ENCODE measurements at regions not wholly inside any gene's neighbourhood (a gene's known extent, or its start where the extent isn't known, plus 50 kb on each side); places are given as distances from the start of the nearest gene placed in this dataset.

- Histone ChIP-seq H3K27me3 (no peaks in the 10 kb centered on the region), H3K4me1 (no peaks in the 10 kb centered on the region), H3K27ac (no peak overlapping the region), H3K9me3 (no peaks in the 10 kb centered on the region), H3K4me3 (no peak overlapping the region), H3K36me3 (no peaks in the 10 kb centered on the region)
- DNase-seq = no peak
- 63% methylated on average over 1 of the region's 1 CpG; no CpG with 5 or more reads in 1 of the 2 donors for WGBS, 2 donors (ENCODE audit: low coverage in 1 of 2)
- no peak for TF ChIP-seq POLR2A (IDR thresholded peaks at IDR 0.05)
- TF ChIP-seq EP300 (IDR thresholded peaks at IDR 0.05; ENCODE audit: low read depth) = no peak
- TF ChIP-seq POLR2AphosphoS5 (IDR thresholded peaks at IDR 0.05) = no peak
- TF ChIP-seq CTCF (IDR thresholded peaks at IDR 0.05) = no peak
- in situ Hi-C loops (cut with MboI; ENCODE audit: low pct_ligation_motif_present in 1 of 4, low pct_unique_long_range_greater_than_20kb in 1 of 4, low sequenced_read_pairs in 3 of 4) = no loop called here
- intact Hi-C loops (cut with DNase I; ENCODE audit: low total_unique reads) = no loop called here
Measured at GRCh38 chrX:25701876-25702275, 436.3 kb upstream of the MAGEB18 start.

- DNase-seq = no peak
- Histone ChIP-seq H3K9me3 (no peaks in the 10 kb centered on the region), H3K4me1 (no peaks in the 10 kb centered on the region), H3K4me3 (no peak overlapping the region), H3K27me3 (no peaks in the 10 kb centered on the region), H3K27ac (no peak overlapping the region), H3K36me3 (no peaks in the 10 kb centered on the region)
- TF ChIP-seq POLR2A (IDR thresholded peaks at IDR 0.05) = no peak
- TF ChIP-seq CTCF (IDR thresholded peaks at IDR 0.05) = no peak
- no peak for TF ChIP-seq POLR2AphosphoS5 (IDR thresholded peaks at IDR 0.05)
- no peak for TF ChIP-seq EP300 (IDR thresholded peaks at IDR 0.05; ENCODE audit: low read depth)
- in situ Hi-C loops (cut with MboI; ENCODE audit: low pct_ligation_motif_present in 1 of 4, low pct_unique_long_range_greater_than_20kb in 1 of 4, low sequenced_read_pairs in 3 of 4) = no loop called here
- intact Hi-C loops (cut with DNase I; ENCODE audit: low total_unique reads) = no loop called here
- 40 to 58% methylated on average over 1 to 2 of the region's 2 CpGs for WGBS, 2 donors (ENCODE audit: low coverage in 1 of 2)
Measured at GRCh38 chrX:25717122-25717521, 421.0 kb upstream of the MAGEB18 start.

- WGBS, 2 donors (ENCODE audit: low coverage in 1 of 2) = 4% methylated on average over 2 of the region's 2 CpGs; no CpG with 5 or more reads in 1 of the 2 donors
- H3K4me3 ChIP-seq = no peak overlapping the region
- H3K27ac ChIP-seq = no peak overlapping the region
- intact Hi-C loops (cut with DNase I; ENCODE audit: low total_unique reads) (no loop called here), in situ Hi-C loops (cut with MboI; ENCODE audit: low pct_ligation_motif_present in 1 of 4, low pct_unique_long_range_greater_than_20kb in 1 of 4, low sequenced_read_pairs in 3 of 4) (no loop called here)
- no peak for DNase-seq
- no peaks in the 10 kb centered on the region for H3K27me3 ChIP-seq
- no peaks in the 10 kb centered on the region for H3K4me1 ChIP-seq
- TF ChIP-seq POLR2AphosphoS5 (IDR thresholded peaks at IDR 0.05) = no peak
- TF ChIP-seq CTCF (IDR thresholded peaks at IDR 0.05) = peak in 1 of 5 experiments; percentile 24
- no peaks in the 10 kb centered on the region for H3K36me3 ChIP-seq
- no peaks in the 10 kb centered on the region for H3K9me3 ChIP-seq
Measured at GRCh38 chrX:25721564-25721963, 416.6 kb upstream of the MAGEB18 start.

GRCh38 chrX:25726539-25726938 lies 411.6 kb upstream of the MAGEB18 start:
- no peaks in the 10 kb centered on the region for H3K36me3 ChIP-seq
- H3K9me3 ChIP-seq = no peaks in the 10 kb centered on the region
- TF ChIP-seq CTCF (IDR thresholded peaks at IDR 0.05) (no peak), EP300 (IDR thresholded peaks at IDR 0.05; ENCODE audit: low read depth) (no peak)
- no peak overlapping the region for H3K27ac ChIP-seq
- no peak overlapping the region for H3K4me3 ChIP-seq
- intact Hi-C loops (cut with DNase I; ENCODE audit: low total_unique reads) (no loop called here), in situ Hi-C loops (cut with MboI; ENCODE audit: low pct_ligation_motif_present in 1 of 4, low pct_unique_long_range_greater_than_20kb in 1 of 4, low sequenced_read_pairs in 3 of 4) (no loop called here)
- WGBS, 2 donors (ENCODE audit: low coverage in 1 of 2) = 70% methylated on average over 1 of the region's 1 CpG; no CpG with 5 or more reads in 1 of the 2 donors
- DNase-seq = no peak
- no peaks in the 10 kb centered on the region for H3K4me1 ChIP-seq
- no peaks in the 10 kb centered on the region for H3K27me3 ChIP-seq
